NT2/D1 (cell line): ENCODE measurements at regions not wholly inside any gene's neighbourhood (a gene's known extent, or its start where the extent isn't known, plus 50 kb on each side); places are given as distances from the start of the nearest gene placed in this dataset.

Source experiments
- SUZ12 ChIP-seq: IDR thresholded peaks from 2 replicates; pipeline ENCODE4 v1.6.1; 2011; ENCODE audit not compliant: insufficient read length, insufficient read depth; ENCODE audit errors: extremely low read depth
- YY1 ChIP-seq: IDR thresholded peaks from 2 replicates; pipeline ENCODE4 v1.6.1; 2011; ENCODE audit not compliant: insufficient read length, insufficient read depth
- ZNF274 ChIP-seq: IDR thresholded peaks from 2 replicates; pipeline ENCODE4 v1.6.1; 2011; ENCODE audit warnings: mild to moderate bottlenecking, low read depth, low read length

GRCh38 chr14:101673873-101674272 is 87.6 kb upstream of the PPP2R5C start:
- TF ChIP-seq YY1 = no peak
- TF ChIP-seq SUZ12 = no peak
- TF ChIP-seq ZNF274 = no peak
